Peyer's patch (tissue), 4 donors: ENCODE measurements at regions not wholly inside any gene's neighbourhood (a gene's known extent, or its start where the extent isn't known, plus 50 kb on each side); places are given as distances from the start of the nearest gene placed in this dataset.

Experiments
- CTCF ChIP-seq, 6 experiments: fragments of 450-650 bp in 4 of 6; fragments of 200-600 bp in 2 of 6; sonication (generic) in 1 of 6; IDR thresholded peaks; one replicate each; pipeline ENCODE4 v1.5.1; 2017 to 2019; ENCODE audit warnings: antibody characterized with exemption in 6 of 6, mild to moderate bottlenecking in 3 of 6, moderate library complexity in 1 of 6
- POLR2A ChIP-seq, 2 donors: fragments of 450-650 bp; IDR thresholded peaks; one replicate each; pipeline ENCODE4 v1.5.1; 2017; ENCODE audit warnings: antibody characterized with exemption in 2 of 2, mild to moderate bottlenecking in 2 of 2, moderate library complexity in 2 of 2

GRCh38 chrX:14209034-14209433 lies 179.3 kb upstream of the GEMIN8 start:
- TF ChIP-seq CTCF (IDR thresholded peaks at IDR 0.05) (no peak), POLR2A (IDR thresholded peaks at IDR 0.05) (no peak)
